ENCODE measurements at regions not wholly inside any gene's neighbourhood (a gene's known extent, or its start where the extent isn't known, plus 50 kb on each side); places are given as distances from the start of the nearest gene placed in this dataset.

- TF ChIP-seq CTCF (IDR thresholded peaks at IDR 0.05) = no peak
- no peak for TF ChIP-seq POLR2A (IDR thresholded peaks at IDR 0.05)
Measured at GRCh38 chr16:54545854-54546511, 259.4 kb upstream of the IRX3 start.
